H1 (cell line): ENCODE measurements at regions not wholly inside any gene's neighbourhood (a gene's known extent, or its start where the extent isn't known, plus 50 kb on each side); places are given as distances from the start of the nearest gene placed in this dataset.

Experiments used
- CTCF ChIA-PET: fragments of 300-600 bp; sonication (Branson Sonifier 250); formaldehyde crosslinking; loops from one replicate; lab custom pipeline; 2021; ENCODE audit not compliant: partially characterized antibody; lab: Charles Lee
- POLR2A ChIA-PET: fragments of 300-600 bp; sonication (Branson Sonifier 250); formaldehyde crosslinking; loops from one replicate; lab custom pipeline; 2021; ENCODE audit warnings: inconsistent platforms; ENCODE audit not compliant: partially characterized antibody; lab: Charles Lee
- DNase-seq, 2 experiments: peaks; one replicate each; pipeline versions ENCODE4 v3.0.0 to v3.0.0-alpha.2; 2010 to 2022; ENCODE audit warnings: low spot score in 2 of 2, low read depth in 1 of 2, mixed read lengths in 1 of 2
- FAIRE-seq: peaks from 2 replicates; lab custom pipeline; 2011; peaks lifted over from hg19 to GRCh38; lab: Jason Lieb, UNC
- H2AFZ ChIP-seq: 2 replicates; pipeline ENCODE4 v1.8.1; 2012; ENCODE audit warnings: low read length, inconsistent platforms
- H2AK5ac ChIP-seq: 2 replicates; pipeline ENCODE4 v1.6.1; 2013; ENCODE audit warnings: low read depth, low read length
- H2BK120ac ChIP-seq: replicated peaks from 2 replicates; pipeline ENCODE3; 2013; ENCODE audit warnings: low read depth, low read length, inconsistent platforms
- H2BK12ac ChIP-seq: 2 replicates; pipeline ENCODE4 v1.6.1; 2013; ENCODE audit warnings: low read depth, low read length
- H2BK15ac ChIP-seq: 2 replicates; pipeline ENCODE4 v1.6.1; 2013; ENCODE audit warnings: low read length
- H2BK20ac ChIP-seq: 2 replicates; pipeline ENCODE4 v1.6.1; 2013; ENCODE audit warnings: low read length
- H2BK5ac ChIP-seq: 2 replicates; pipeline ENCODE4 v1.6.1; 2013; ENCODE audit warnings: low read depth, low read length
- H3K14ac ChIP-seq: 2 replicates; pipeline ENCODE4 v1.6.1; 2013; ENCODE audit warnings: inconsistent platforms; ENCODE audit not compliant: insufficient read length
- H3K18ac ChIP-seq: 2 replicates; pipeline ENCODE4 v1.6.1; 2013; ENCODE audit warnings: low read length; ENCODE audit errors: extremely low read depth
- H3K23ac ChIP-seq: 2 replicates; pipeline ENCODE4 v1.6.1; 2013; ENCODE audit warnings: inconsistent platforms; ENCODE audit not compliant: insufficient read length
- H3K23me2 ChIP-seq: 2 replicates; pipeline ENCODE4 v1.6.1; 2013; ENCODE audit warnings: low read depth, low read length
- H3K27ac ChIP-seq: 2 replicates; pipeline ENCODE4 v1.6.1; 2011; ENCODE audit warnings: low read depth, low read length, inconsistent platforms
- H3K27me3 ChIP-seq, 4 experiments: replicated peaks in 1 of 4; 1 replicate in 1 of 4; 2 replicates in 3 of 4; pipeline versions ENCODE4 v1.6.1 to v1.8.1; 2011 to 2013; ENCODE audit warnings: low read length in 3 of 4, mild to moderate bottlenecking in 3 of 4, inconsistent platforms in 2 of 4, mixed read lengths in 2 of 4, moderate library complexity in 1 of 4; ENCODE audit not compliant: control insufficient read depth in 3 of 4, insufficient read depth in 3 of 4; ENCODE audit errors: extremely low read depth in 1 of 4
- H3K36me3 ChIP-seq, 4 experiments: 2 replicates each; pipeline versions ENCODE4 v1.6.1 to v1.8.1; 2011 to 2013; ENCODE audit warnings: mild to moderate bottlenecking in 4 of 4, low read length in 3 of 4, moderate library complexity in 2 of 4, control low read depth in 1 of 4, inconsistent platforms in 1 of 4; ENCODE audit not compliant: insufficient read depth in 4 of 4, control insufficient read depth in 2 of 4
- H3K4ac ChIP-seq: replicated peaks from 2 replicates; pipeline ENCODE3; 2013; ENCODE audit warnings: low read length, low read depth, mixed read lengths, inconsistent platforms; ENCODE audit not compliant: insufficient read length
- H3K4me1 ChIP-seq, 4 experiments: replicated peaks in 1 of 4; 1 replicate in 1 of 4; 2 replicates in 3 of 4; pipeline versions ENCODE4 v1.6.1 to v1.8.1; 2011 to 2013; ENCODE audit warnings: low read length in 3 of 4, inconsistent platforms in 2 of 4, mixed read lengths in 1 of 4; ENCODE audit not compliant: insufficient read depth in 4 of 4, control insufficient read depth in 3 of 4
- H3K4me2 ChIP-seq, 2 experiments: 2 replicates each; pipeline versions ENCODE4 v1.6.1 to v1.8.1; 2011 to 2013; ENCODE audit warnings: low read depth in 2 of 2, low read length in 2 of 2, control low read depth in 1 of 2, inconsistent platforms in 1 of 2, mild to moderate bottlenecking in 1 of 2; ENCODE audit not compliant: insufficient read depth in 1 of 2
- H3K4me3 ChIP-seq, 4 experiments: fragments of 200-600, 300-600 bp in 1 of 4; sonication (generic), shearing (Covaris generic), sonication (Bioruptor Twin) in 1 of 4; 2 replicates each; pipeline versions ENCODE4 v1.5.1 to v1.8.1; 2011 to 2016; ENCODE audit warnings: low read length in 4 of 4, low read depth in 3 of 4, control low read depth in 2 of 4, inconsistent platforms in 2 of 4, mild to moderate bottlenecking in 2 of 4, mixed read lengths in 1 of 4, moderate library complexity in 1 of 4; ENCODE audit not compliant: insufficient read depth in 2 of 4; ENCODE audit errors: extremely low read depth in 1 of 4
- H3K56ac ChIP-seq: replicated peaks from 2 replicates; pipeline ENCODE3; 2013; ENCODE audit warnings: low read depth, mild to moderate bottlenecking, mixed read lengths, low read length, inconsistent platforms; ENCODE audit not compliant: insufficient read length
- H3K79me1 ChIP-seq: 2 replicates; pipeline ENCODE4 v1.6.1; 2013; ENCODE audit warnings: low read depth, low read length, control low read depth
- H3K79me2 ChIP-seq, 2 experiments: 2 replicates each; pipeline versions ENCODE4 v1.6.1 to v1.8.1; 2012 to 2013; ENCODE audit warnings: low read length in 2 of 2, mild to moderate bottlenecking in 2 of 2, inconsistent platforms in 1 of 2; ENCODE audit not compliant: insufficient read depth in 2 of 2, control insufficient read depth in 1 of 2
- H3K9ac ChIP-seq, 4 experiments: replicated peaks in 1 of 4; 1 replicate in 1 of 4; 2 replicates in 3 of 4; pipeline versions ENCODE4 v1.6.1 to v1.8.1; 2011 to 2013; ENCODE audit warnings: low read depth in 3 of 4, low read length in 3 of 4, control low read depth in 2 of 4, mild to moderate bottlenecking in 2 of 4, moderate library complexity in 2 of 4, inconsistent platforms in 1 of 4; ENCODE audit errors: extremely low read depth in 1 of 4
- H3K9me3 ChIP-seq, 2 experiments: 2 replicates each; pipeline versions ENCODE4 v1.6.1 to v1.8.1; 2012 to 2013; ENCODE audit warnings: mild to moderate bottlenecking in 2 of 2, moderate library complexity in 2 of 2, control low read depth in 1 of 2, inconsistent platforms in 1 of 2, low read depth in 1 of 2, low read length in 1 of 2, mixed read lengths in 1 of 2; ENCODE audit not compliant: insufficient read depth in 2 of 2
- H4K20me1 ChIP-seq, 2 experiments: replicated peaks in 1 of 2; 2 replicates each; pipeline versions ENCODE3 to v1.8.1; 2011 to 2013; ENCODE audit warnings: inconsistent platforms in 2 of 2, low read length in 2 of 2, mild to moderate bottlenecking in 1 of 2; ENCODE audit not compliant: insufficient read depth in 2 of 2, control insufficient read depth in 1 of 2
- H4K5ac ChIP-seq: 2 replicates; pipeline ENCODE4 v1.6.1; 2013; ENCODE audit warnings: low read length, low read depth, mixed read lengths, inconsistent platforms; ENCODE audit not compliant: insufficient read length
- H4K8ac ChIP-seq: 2 replicates; pipeline ENCODE4 v1.8.0; 2013; ENCODE audit warnings: mild to moderate bottlenecking, moderate library complexity, low read length, inconsistent platforms; ENCODE audit not compliant: insufficient read depth; ENCODE audit errors: extremely low read depth
- H4K91ac ChIP-seq: replicated peaks from 2 replicates; pipeline ENCODE3; 2013; ENCODE audit warnings: low read length, mixed read lengths, inconsistent platforms; ENCODE audit not compliant: insufficient read length
- ATF3 ChIP-seq: IDR thresholded peaks from 2 replicates; pipeline ENCODE4 v1.6.1; 2011; ENCODE audit warnings: low read depth, mild to moderate bottlenecking, low read length; ENCODE audit not compliant: insufficient read depth
- BCL11A ChIP-seq, 2 experiments: IDR thresholded peaks; one replicate each; pipeline ENCODE4 v1.6.1; 2011; ENCODE audit warnings: low read depth in 2 of 2, low read length in 2 of 2, mild to moderate bottlenecking in 2 of 2
- CHD1 ChIP-seq: IDR thresholded peaks from 2 replicates; pipeline ENCODE4 v1.6.1; 2012; ENCODE audit warnings: low read depth, low read length, improper control_type of control experiment
- EZH2 ChIP-seq: fragments of 200-600 bp; sonication (generic); IDR thresholded peaks from 2 replicates; pipeline ENCODE4 v1.7.1; 2012; ENCODE audit warnings: low read depth, mild to moderate bottlenecking, moderate library complexity, low read length, inconsistent platforms; ENCODE audit not compliant: severe bottlenecking
- JUN ChIP-seq: IDR thresholded peaks from 2 replicates; pipeline ENCODE4 v1.6.1; 2011; ENCODE audit warnings: low read depth, mild to moderate bottlenecking, improper control_type of control experiment, low read length
- MAFK ChIP-seq: IDR thresholded peaks from 2 replicates; pipeline ENCODE4 v1.6.1; 2012; ENCODE audit warnings: low read depth, mild to moderate bottlenecking, improper control_type of control experiment, low read length
- PHF8 ChIP-seq: fragments of 200-600 bp; sonication (generic); conservative IDR thresholded peaks from 2 replicates; pipeline ENCODE4 v1.7.1; 2012; ENCODE audit warnings: low read depth, mild to moderate bottlenecking, inconsistent platforms, low read length, moderate library complexity
- POU5F1 ChIP-seq: IDR thresholded peaks from 2 replicates; pipeline ENCODE4 v1.6.1; 2011; ENCODE audit warnings: low read depth, mild to moderate bottlenecking, low read length, moderate library complexity
- SRF ChIP-seq: IDR thresholded peaks from 2 replicates; pipeline ENCODE4 v1.6.1; 2011; ENCODE audit warnings: mild to moderate bottlenecking, low read depth, low read length, moderate library complexity
- WGBS, 2 experiments: shearing (Covaris generic) in 1 of 2; methylation state at CpG; one replicate each; pipeline versions ENCODE4 v1.1.6 to v1.1.7; 2013 to 2015; ENCODE audit warnings: low lambda C conversion rate in 2 of 2, mixed read lengths in 2 of 2, inconsistent platforms in 1 of 2, low coverage in 1 of 2, missing lambda C conversion rate in 1 of 2; ENCODE audit not compliant: insufficient replicate concordance in 2 of 2, insufficient coverage in 1 of 2, insufficient read length in 1 of 2; ENCODE audit errors: extremely low coverage in 1 of 2, missing lambda C conversion rate in 1 of 2; 5-methylcytosine and 5-hydroxymethylcytosine counted together
- TF ChIP-seq, protein P1 (sequence below): IDR thresholded peaks from 2 replicates; pipeline ENCODE4 v1.6.1; 2012; ENCODE audit warnings: inconsistent platforms

DNA sequence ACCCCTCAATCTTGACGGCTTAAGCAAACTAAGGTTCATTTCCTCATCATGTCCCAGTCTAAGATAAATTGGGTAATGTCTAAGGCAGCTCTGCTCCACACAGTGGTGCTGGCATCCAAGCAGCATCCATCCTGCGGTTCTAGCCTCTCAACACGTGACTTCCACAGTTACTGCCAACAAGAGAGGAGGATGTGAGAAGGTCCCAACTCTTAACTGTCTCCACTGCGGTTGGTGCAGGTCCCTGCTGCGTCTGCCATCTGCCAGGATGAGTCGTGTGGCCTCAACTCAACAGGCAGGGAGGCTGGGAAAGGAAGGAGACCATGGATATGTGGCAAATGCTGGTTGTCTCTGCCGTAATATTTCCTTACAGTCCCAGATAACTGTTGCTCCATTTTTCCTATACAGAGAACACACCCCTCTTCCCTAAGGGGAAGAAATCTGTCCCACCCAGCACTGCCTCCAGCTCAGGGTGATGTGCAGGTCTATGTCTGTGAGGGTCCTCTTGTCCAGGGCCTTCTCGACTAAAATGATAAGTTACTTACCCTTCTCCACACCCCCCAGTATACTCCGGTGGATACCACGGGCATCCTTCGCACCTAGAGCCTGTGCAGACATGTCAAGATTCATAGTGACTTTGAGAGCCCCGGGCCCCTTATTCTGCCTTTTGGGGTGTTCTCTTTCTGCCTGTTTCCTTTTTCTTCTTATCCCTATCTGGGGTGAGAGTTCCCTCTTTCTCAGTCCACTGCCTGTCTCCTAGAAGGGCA lies 64.7 kb downstream of the KCNJ18 start:
- no peak overlapping the region for H2BK5ac ChIP-seq
- H3K14ac ChIP-seq = no peak overlapping the region
- H3K18ac ChIP-seq = no peak overlapping the region
- no peak overlapping the region for H4K91ac ChIP-seq
- H2BK20ac ChIP-seq = no peak overlapping the region
- 69% methylated on average over 12 of the region's 12 CpGs; no CpG with 5 or more reads in 1 of the 2 experiments for WGBS, 2 experiments
- no peak for FAIRE-seq
- H3K56ac ChIP-seq = no peak overlapping the region
- H3K36me3 ChIP-seq = no peaks in the 10 kb centered on the region
- no peak overlapping the region for H3K23ac ChIP-seq
- CTCF ChIA-PET = no interaction called here
- no peak overlapping the region for H2AFZ ChIP-seq
- TF ChIP-seq ATF3 = no peak
- TF ChIP-seq CHD1 = no peak
- no peak for TF ChIP-seq JUN
- no peak for TF ChIP-seq SRF
- TF ChIP-seq, protein P1, sequence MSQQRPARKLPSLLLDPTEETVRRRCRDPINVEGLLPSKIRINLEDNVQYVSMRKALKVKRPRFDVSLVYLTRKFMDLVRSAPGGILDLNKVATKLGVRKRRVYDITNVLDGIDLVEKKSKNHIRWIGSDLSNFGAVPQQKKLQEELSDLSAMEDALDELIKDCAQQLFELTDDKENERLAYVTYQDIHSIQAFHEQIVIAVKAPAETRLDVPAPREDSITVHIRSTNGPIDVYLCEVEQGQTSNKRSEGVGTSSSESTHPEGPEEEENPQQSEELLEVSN = no peak
- TF ChIP-seq EZH2 = no peak
- TF ChIP-seq PHF8 = no peak
- TF ChIP-seq POU5F1 = no peak
- TF ChIP-seq MAFK = no peak
- TF ChIP-seq BCL11A (IDR thresholded peaks at IDR 0.05; ENCODE audit: low read depth in 2 of 2, low read length in 2 of 2) = no peak
- TF ChIP-seq, all 59 proteins: peak for 0
- Histone ChIP-seq H3K27ac (no peak overlapping the region), H3K79me1 (no peaks in the 10 kb centered on the region; the same call in 1 of the 2 replicates), H3K9ac (no peak overlapping the region), H4K8ac (no peak overlapping the region), H3K79me2 (no peaks in the 10 kb centered on the region), H4K5ac (no peak overlapping the region), H2BK120ac (no peak overlapping the region), H2AK5ac (no peak overlapping the region), H3K23me2 (no peaks in the 10 kb centered on the region), H3K4me3 (no peak overlapping the region), H3K4ac (no peak overlapping the region), H3K9me3 (peaks cover 13 to 34% of the 10 kb centered on the region in 2 experiments), H3K4me2 (no peak overlapping the region), H2BK15ac (no peak overlapping the region), H3K4me1 (no peaks in the 10 kb centered on the region), H3K27me3 (no peaks in the 10 kb centered on the region), H2BK12ac (no peak overlapping the region), H4K20me1 (no peaks in the 10 kb centered on the region)
- no peak for DNase-seq
- POLR2A ChIA-PET = no interaction called here
